NCI-H1694 treated with DMSO at 0.1 percent for 48 hours (cell line): ENCODE measurements at regions not wholly inside any gene's neighbourhood (a gene's known extent, or its start where the extent isn't known, plus 50 kb on each side); places are given as distances from the start of the nearest gene placed in this dataset.
"Not testable (repeated sequence)": the region's sequence is repeated elsewhere in the genome, so short reads cannot be mapped to it uniquely, and the experiment has no call there.

ENCODE experiments used
- DNase-seq: peaks from one replicate; lab custom pipeline; 2025; lab: John Stamatoyannopoulos, UW

DNA sequence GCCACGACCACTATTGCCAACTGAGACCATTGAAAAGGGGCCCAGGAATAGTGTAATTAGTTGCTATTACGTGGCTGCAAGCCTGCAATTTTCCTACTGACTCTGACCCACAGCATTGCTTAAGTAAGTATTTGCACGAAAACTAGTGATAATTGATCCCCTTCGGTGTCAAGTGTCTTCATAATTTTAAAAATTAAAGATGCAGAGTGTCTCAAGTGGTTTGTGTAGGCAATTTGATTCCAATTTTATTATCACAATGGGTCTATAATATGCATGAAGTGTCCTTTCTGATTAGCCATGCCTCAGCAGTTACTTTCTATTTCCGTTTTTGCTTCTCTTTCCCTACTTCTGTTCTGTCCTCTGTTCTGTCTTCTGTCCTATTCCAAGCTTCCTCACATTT lies 259.2 kb downstream of the C3orf38 start:
- no peak for DNase-seq

GRCh38 chr3:88410259-88410658 lies 260.5 kb downstream of the C3orf38 start:
- no peak for DNase-seq

DNA sequence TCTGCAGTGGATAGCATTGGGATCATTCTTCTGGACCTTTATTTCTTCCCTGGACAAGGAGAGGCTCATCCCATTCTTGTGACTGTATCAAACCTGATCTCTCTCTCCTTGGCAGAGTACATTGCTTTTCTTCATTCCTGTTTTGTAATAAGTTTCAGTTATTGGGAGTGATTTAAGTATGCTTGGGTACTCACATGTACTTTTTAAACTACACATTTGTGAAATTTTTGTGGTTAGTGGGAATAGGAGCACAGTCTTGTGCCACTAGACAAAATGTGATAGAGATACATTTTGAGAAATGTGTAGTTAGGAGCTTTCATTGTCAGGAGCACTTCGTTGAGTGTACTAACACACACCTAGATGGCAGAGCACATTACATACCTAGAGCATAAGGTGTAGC lies 262.6 kb downstream of the C3orf38 start:
- no peak for DNase-seq

DNA sequence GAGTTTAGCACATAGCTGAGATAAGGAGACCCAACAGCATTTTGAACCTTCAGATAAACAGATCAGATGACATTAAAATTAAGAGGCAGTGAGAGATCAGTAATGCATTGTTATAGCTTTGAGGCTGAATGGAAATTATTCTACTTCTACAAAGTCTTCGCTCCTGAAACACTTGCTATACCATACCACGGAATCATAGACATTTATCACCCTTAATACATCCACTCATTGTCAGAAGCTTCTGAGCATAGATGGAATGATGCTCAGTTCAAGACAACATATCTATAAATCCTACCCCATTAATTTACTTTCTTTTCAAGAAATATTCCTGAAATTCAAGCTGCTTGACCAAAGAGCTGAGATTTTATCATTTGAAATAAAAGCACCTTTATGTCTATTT lies 266.7 kb downstream of the C3orf38 start:
- no peak for DNase-seq

- DNase-seq: no peak
Observed at GRCh38 chr3:88418219-88418618, 268.5 kb downstream of the C3orf38 start.

GRCh38 chr3:88433568-88433967 lies 283.8 kb downstream of the C3orf38 start:
- DNase-seq: peak; percentile 57

DNA sequence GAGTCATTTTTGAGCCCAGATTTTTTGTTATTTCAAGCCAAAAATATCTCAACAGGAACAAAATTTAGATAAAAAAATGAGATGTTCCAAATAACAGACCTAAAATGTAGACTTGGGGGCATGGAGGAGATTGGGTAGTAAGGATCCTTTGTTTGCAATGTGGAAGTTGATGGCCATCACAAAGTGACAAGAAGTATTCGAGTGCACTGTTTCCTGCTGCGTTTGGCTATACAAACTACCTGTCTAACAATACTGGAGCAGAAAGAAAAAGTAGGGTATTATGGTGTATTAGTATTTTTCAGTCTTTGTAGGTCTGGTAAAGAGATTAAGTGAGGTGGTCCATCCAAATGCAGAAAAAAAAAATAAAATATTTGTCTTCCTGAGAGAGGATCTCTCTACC lies 284.2 kb downstream of the C3orf38 start:
- no peak for DNase-seq

GRCh38 chr3:88440701-88441100 lies 290.9 kb downstream of the C3orf38 start:
- no peak for DNase-seq

DNA sequence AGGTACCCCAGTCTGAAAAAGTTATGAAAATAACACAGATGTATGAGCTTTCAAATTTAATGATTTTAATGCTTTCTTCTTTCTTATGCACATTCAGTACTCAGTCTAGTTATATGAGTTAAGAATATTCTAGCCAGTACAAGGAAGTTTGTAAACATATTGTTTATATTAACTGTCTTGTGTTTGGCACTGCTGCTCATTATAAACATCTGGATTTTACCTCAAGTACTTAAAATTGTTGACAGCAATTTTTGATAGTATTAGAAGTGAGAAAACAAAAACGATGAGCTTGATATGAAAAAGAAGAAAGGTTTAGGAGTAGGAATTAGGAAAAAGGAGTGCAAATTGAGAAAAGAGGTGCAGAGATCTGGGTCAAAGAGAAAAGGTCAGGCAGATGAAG lies 293.3 kb downstream of the C3orf38 start:
- no peak for DNase-seq

DNA sequence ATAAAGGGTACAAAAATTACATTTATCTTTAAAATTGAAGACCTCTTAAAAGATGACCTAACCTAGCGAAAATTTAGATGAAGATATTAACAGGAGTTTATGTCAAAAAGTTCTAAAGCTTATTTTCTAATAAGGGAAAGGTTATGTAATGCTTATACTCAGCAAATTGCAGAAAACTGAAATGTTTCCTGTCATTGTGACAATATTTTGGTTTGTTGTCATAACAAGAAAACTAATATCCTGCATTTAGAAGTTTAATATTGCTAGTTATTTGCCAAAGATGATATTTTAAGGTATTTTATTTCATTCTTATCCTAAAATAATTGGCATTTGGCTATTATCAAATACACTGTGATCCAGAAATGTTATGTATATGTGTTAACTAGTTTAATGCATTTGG lies 294.5 kb downstream of the C3orf38 start:
- no peak for DNase-seq

DNA sequence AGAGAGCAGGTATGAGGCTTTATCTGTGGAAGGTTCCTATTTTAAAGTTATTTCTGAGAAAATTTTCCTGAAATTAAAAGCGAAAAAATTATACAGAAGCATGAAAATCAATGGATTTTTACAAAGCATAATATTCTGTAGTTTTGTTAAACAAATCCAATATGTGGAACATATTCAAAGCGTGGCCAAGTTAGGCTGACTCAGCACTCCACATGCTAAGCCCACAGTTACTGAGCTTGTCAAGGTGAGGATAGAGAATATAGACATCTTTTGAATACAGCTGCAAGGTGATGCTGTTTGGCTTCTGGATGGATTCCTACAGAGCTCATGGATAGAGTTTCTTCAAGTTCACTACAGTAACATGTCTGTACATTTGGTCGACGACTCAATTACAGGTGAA lies 302.5 kb downstream of the C3orf38 start:
- no peak for DNase-seq

GRCh38 chr3:88460369-88460768 lies 310.6 kb downstream of the C3orf38 start:
- DNase-seq: no peak

DNA sequence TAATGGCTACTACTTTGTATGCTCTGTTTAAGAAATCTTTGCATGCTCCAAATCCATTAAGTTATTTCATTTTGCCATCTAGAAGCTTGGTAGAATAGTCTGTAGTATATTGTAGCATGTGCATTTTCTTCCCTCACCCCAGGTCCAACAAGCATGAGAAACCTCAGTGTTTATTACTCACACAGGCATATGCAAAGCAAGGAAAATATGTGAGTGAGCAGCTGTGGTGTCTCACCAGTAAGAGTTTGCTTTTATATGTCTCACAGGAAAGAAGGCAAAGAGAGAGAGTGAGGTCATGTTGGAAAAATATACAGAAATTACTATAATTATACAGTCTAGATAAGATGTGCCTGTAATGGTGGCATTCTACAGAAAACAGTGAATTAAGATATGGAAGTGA lies 312.5 kb downstream of the C3orf38 start:
- DNase-seq: no peak

GRCh38 chr3:88467191-88467590 lies 317.4 kb downstream of the C3orf38 start:
- DNase-seq: no peak

DNA sequence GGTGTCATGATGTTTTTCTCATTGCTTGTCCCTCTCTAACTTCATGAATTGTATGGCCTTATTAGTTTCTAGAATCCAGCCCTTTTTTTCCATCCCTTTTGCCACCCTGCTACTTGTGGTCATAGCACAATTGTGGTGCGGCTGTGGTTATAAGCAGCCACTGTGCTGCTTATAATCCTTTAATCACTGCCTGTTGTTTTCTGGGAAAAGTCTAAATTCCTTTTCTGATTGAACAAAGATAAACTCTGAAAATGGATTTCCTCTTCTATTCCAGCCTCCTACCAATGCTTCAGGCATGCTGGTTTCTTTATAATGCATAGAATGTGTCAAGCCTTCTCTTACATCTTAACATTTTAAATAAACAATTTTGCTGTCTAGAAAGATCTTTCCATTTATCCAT lies 319.5 kb downstream of the C3orf38 start:
- DNase-seq: no peak

DNA sequence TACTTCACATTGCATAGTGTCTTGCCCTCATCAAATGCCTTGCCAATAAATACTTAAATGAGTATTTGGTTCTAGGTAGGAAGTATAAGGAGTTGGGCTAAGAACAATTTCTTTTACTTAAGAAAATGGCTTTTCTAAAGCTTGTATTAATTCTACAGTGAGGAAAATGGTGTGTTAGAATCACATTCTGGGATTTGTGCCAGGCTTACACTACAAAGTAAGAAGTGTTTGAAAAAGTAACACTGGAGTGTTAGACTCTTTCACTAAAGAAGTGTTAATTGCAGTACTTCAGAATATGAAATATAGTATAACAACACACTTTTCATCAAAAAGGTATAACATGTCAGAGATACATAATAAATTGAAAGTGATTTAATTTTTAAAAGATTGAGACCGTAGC lies 328.7 kb downstream of the C3orf38 start:
- no peak for DNase-seq

DNA sequence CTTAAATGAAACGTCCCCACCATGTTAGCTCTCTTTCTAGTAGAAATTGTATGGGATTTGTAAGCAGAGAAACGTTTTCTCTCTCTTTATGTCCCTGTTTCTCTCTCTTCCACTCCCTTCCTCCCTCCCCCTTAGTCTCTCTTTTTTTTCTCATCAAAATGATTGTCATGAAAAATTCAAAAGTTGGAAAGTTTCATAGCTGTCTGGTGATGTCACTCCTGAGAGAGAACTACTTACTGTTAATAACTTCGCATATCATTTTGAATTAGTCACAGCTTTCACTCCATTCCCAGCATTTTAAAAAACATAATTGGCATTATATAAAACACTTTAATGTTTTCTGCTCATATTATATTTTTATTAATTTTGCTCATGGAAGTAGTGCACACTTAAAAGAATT lies 331.1 kb downstream of the C3orf38 start:
- DNase-seq: no peak

GRCh38 chr3:88485001-88485400 lies 335.2 kb downstream of the C3orf38 start:
- DNase-seq: no peak

GRCh38 chr3:88508818-88509217 lies 359.1 kb downstream of the C3orf38 start:
- not testable (repeated sequence) for DNase-seq

- no peak for DNase-seq
Observed at GRCh38 chr3:88509582-88509981, 359.8 kb downstream of the C3orf38 start.

GRCh38 chr3:88528494-88528893 lies 378.7 kb downstream of the C3orf38 start:
- DNase-seq: no peak

DNA sequence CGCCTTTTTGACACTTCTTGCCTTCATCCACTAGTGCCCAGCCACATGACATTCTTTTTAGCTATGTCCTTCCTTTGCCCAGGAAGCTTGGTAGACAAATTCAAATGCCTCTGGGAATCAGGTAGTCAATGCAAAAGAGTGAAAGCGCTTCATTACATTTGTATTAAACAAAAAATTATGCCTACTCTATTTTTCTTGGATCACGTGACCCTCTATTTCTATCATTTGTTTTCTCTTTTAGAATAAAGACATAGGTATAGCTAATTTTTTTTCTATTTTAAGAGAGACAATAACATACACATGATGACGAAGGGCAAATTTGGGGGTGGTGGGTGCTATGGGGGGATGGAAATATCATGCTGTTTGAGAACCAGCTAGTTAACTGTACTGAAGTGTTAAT lies 384.8 kb downstream of the C3orf38 start:
- no peak for DNase-seq

- no peak for DNase-seq
Observed at GRCh38 chr3:88535563-88535962, 385.8 kb downstream of the C3orf38 start.

DNA sequence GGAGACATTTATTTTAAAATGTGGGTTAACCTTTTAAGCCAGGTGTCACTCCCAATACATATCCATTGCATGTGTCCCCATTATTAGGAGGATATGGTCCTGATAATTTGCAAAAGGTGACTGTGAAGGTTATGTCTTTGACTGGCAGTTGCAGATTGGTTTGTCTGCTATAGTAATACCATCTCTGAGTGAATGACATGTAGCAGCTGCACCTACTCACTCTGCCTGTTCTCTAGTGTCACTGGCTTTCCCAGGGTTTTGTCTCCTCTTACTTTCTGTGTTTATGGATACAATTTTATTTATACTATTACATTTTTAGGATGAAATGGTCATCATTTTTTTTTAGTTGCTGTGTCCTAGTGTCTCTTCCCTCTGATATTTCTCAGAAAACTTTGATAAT lies 393.2 kb downstream of the C3orf38 start:
- no peak for DNase-seq

GRCh38 chr3:88572450-88572849 lies 422.7 kb downstream of the C3orf38 start:
- no peak for DNase-seq
